ENCODE measurements at regions not wholly inside any gene's neighbourhood (a gene's known extent, or its start where the extent isn't known, plus 50 kb on each side); places are given as distances from the start of the nearest gene placed in this dataset.

GRCh38 chr5:34563931-34564709, 92.0 kb upstream of the RAI14 start:
- Histone ChIP-seq H3K4me3 (ENCODE audit: low read depth, low read length) (no peak overlapping the region), H3K36me3 (ENCODE audit: control insufficient read depth, insufficient read depth, low read length) (no peaks in the 10 kb centered on the region), H3K4me1 (ENCODE audit: control insufficient read depth, insufficient read depth, low read length) (peaks cover 8% of the 10 kb centered on the region; the same call in 1 of the 2 replicates), H3K27me3 (ENCODE audit: control insufficient read depth, insufficient read depth, low read length) (no peaks in the 10 kb centered on the region), H3K27ac (ENCODE audit: low read depth, low read length) (no peak overlapping the region), H3K9ac (ENCODE audit: low read depth, low read length) (no peak overlapping the region), H3K9me3 (ENCODE audit: control insufficient read depth, insufficient read depth, low read length) (no peaks in the 10 kb centered on the region)

DNA sequence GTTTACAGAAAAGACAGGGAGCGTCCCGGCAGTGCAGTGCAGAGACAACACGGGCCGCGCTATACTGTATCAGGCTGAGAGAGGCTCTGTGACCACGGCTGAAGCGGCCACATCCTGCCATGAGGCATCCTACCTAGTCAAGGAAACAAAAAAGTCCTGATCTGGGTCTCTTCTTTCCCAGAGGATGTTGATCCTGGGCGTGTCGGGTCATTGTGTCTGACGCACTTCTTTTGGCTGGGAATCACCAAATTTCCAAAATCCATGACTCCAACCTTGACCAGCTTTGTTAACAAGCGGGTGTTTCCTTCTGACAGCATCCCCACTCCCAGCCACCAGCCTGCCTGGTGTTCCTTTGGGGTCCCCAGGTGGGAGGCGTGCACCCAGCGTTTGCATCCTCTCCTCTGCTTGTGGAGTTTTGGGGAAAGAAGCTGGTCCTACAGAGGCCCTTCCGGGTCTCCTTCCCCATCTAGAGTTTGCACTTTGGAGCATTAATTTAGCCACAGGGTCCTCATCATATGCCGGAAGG, 91.4 kb upstream of the RAI14 start:
- Histone ChIP-seq H3K4me3 (ENCODE audit: low read depth, low read length) (no peak overlapping the region), H3K36me3 (ENCODE audit: control insufficient read depth, insufficient read depth, low read length) (no peaks in the 10 kb centered on the region), H3K27ac (ENCODE audit: low read depth, low read length) (no peak overlapping the region), H3K9me3 (ENCODE audit: control insufficient read depth, insufficient read depth, low read length) (no peaks in the 10 kb centered on the region), H3K4me1 (ENCODE audit: control insufficient read depth, insufficient read depth, low read length) (peaks cover 8% of the 10 kb centered on the region; the same call in 1 of the 2 replicates), H3K27me3 (ENCODE audit: control insufficient read depth, insufficient read depth, low read length) (no peaks in the 10 kb centered on the region), H3K9ac (ENCODE audit: low read depth, low read length) (no peak overlapping the region)

GRCh38 chr5:34570143-34570542, 86.0 kb upstream of the RAI14 start:
- Histone ChIP-seq H3K27me3 (ENCODE audit: control insufficient read depth, insufficient read depth, low read length) (no peaks in the 10 kb centered on the region), H3K36me3 (ENCODE audit: control insufficient read depth, insufficient read depth, low read length) (no peaks in the 10 kb centered on the region), H3K9me3 (ENCODE audit: control insufficient read depth, insufficient read depth, low read length) (no peaks in the 10 kb centered on the region), H3K9ac (ENCODE audit: low read depth, low read length) (no peak overlapping the region), H3K4me3 (ENCODE audit: low read depth, low read length) (no peak overlapping the region), H3K27ac (ENCODE audit: low read depth, low read length) (no peak overlapping the region), H3K4me1 (ENCODE audit: control insufficient read depth, insufficient read depth, low read length) (no peaks in the 10 kb centered on the region)

DNA sequence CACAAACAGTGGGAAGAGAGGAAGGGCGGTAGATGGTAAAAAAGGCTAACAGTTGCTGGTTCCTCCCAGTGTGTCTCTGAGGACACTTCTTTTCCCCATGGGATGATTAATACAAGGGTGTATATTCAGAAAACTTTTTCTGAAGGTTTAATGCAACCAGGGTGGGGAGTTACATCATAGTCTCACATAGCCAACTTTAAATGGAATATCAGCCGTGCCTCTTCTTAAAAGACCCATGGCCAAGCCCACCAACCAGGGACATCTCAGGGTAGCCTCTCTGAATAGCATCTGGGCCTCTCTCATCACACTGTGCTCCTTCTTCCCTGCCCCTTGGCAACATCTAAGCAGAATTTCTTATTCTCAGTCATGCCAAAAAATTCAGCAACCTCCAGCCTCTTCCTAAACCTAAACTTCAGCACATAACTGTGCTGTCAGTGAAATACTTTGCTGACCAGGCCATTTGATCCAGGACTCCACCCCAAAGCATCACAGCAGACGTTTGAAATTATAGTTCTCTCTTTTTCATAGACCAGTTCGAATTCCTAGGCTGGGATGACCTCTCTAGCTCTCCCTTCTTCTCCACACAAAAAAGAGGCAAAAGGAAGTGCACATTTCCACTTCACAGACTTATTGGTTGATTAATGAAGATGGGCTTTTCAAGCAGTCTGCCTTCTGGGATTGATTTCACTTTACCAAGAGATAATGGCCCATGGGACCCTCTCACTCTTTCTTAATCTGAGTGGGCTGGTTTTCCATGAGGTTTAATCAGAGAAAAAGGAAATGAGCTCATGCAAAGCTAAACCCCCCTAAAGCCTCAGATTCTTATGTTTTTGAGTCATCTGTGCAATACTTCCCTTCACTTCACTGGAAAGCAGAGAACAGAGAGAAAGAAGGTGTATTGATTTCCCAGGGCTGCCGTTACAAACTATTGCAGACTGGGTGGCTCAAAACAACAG, 85.1 kb upstream of the RAI14 start:
- Histone ChIP-seq H3K36me3 (ENCODE audit: control insufficient read depth, insufficient read depth, low read length) (no peaks in the 10 kb centered on the region), H3K4me3 (ENCODE audit: low read depth, low read length) (no peak overlapping the region), H3K27me3 (ENCODE audit: control insufficient read depth, insufficient read depth, low read length) (no peaks in the 10 kb centered on the region), H3K9me3 (ENCODE audit: control insufficient read depth, insufficient read depth, low read length) (no peaks in the 10 kb centered on the region), H3K4me1 (ENCODE audit: control insufficient read depth, insufficient read depth, low read length) (no peaks in the 10 kb centered on the region), H3K27ac (ENCODE audit: low read depth, low read length) (no peak overlapping the region), H3K9ac (ENCODE audit: low read depth, low read length) (no peak overlapping the region)

- H3K27ac ChIP-seq (ENCODE audit: low read depth, low read length): no peak overlapping the region
- no peaks in the 10 kb centered on the region for H3K27me3 ChIP-seq (ENCODE audit: control insufficient read depth, insufficient read depth, low read length)
- no peak overlapping the region for H3K4me3 ChIP-seq (ENCODE audit: low read depth, low read length)
- H3K4me1 ChIP-seq (ENCODE audit: control insufficient read depth, insufficient read depth, low read length): no peaks in the 10 kb centered on the region
- no peaks in the 10 kb centered on the region for H3K9me3 ChIP-seq (ENCODE audit: control insufficient read depth, insufficient read depth, low read length)
- no peaks in the 10 kb centered on the region for H3K36me3 ChIP-seq (ENCODE audit: control insufficient read depth, insufficient read depth, low read length)
- no peak overlapping the region for H3K9ac ChIP-seq (ENCODE audit: low read depth, low read length)
Measured at GRCh38 chr5:34571677-34572041, 84.5 kb upstream of the RAI14 start.

DNA sequence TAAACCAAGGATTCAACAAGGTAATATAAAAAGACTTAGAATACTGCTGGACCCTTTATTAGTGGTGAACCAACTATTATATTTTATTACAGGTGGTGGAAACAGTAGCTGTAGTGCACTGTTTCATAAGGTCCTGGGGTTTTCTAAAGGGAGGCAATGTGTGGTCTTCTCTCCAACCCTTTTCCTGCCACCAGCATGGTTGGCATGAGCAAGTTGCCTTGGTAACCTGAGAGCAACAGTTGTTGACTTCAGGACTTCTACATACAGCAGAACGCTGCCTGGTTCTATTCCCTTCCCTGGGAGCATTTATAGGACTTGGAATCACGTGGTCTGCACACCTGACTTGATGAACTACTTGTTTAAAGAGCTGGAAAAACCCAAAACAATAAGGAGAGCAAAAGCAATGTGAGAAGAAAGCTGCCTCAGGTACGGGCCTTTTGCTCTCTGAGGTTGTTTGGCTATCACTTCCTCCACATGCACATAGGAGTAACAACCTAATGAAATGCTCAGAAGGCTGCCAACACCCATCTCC, 81.1 kb upstream of the RAI14 start:
- Histone ChIP-seq H3K4me1 (ENCODE audit: control insufficient read depth, insufficient read depth, low read length) (no peaks in the 10 kb centered on the region), H3K27me3 (ENCODE audit: control insufficient read depth, insufficient read depth, low read length) (no peaks in the 10 kb centered on the region), H3K9ac (ENCODE audit: low read depth, low read length) (no peak overlapping the region), H3K27ac (ENCODE audit: low read depth, low read length) (no peak overlapping the region), H3K9me3 (ENCODE audit: control insufficient read depth, insufficient read depth, low read length) (no peaks in the 10 kb centered on the region; the same call in 1 of the 2 replicates), H3K4me3 (ENCODE audit: low read depth, low read length) (no peak overlapping the region), H3K36me3 (ENCODE audit: control insufficient read depth, insufficient read depth, low read length) (no peaks in the 10 kb centered on the region)

DNA sequence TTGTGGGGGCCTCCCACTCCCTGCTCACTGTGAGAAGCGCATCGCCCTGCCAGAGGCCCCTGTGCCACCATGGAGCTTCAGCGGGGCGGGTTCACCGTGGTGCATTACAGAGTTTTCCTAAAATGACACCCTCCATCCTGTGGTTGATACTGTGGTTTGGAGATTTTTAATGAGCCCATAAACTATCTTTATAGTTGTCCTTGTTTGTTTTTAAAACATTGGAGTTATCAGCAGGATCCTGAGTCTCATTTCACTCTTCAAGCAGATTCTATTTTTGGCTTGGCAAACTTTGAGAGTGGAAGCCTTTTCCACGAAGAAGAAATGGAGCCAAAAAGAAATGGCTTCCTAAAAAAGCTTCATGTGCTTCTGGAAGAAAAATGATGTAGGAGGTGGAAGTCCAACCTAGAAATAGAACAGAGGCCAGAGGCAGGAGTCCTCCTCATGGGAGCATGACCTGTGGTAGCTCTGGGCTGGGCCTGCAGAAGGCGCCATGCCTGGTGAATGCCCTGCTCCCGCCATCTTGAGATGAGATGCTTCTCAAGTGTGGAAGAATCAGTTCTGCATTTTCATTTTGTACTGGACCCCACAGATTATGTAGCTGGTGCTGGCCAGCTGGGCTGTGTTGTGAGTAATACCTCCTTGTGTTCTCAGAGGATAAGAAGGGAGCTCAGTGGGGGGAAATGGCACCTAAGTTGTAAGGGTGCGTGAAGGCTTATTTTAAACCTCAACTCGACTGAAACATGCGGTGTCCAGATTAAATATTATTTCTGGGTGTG, 79.0 kb upstream of the RAI14 start:
- Histone ChIP-seq H3K9me3 (ENCODE audit: control insufficient read depth, insufficient read depth, low read length) (no peaks in the 10 kb centered on the region; the same call in 1 of the 2 replicates), H3K4me3 (ENCODE audit: low read depth, low read length) (no peak overlapping the region), H3K9ac (ENCODE audit: low read depth, low read length) (no peak overlapping the region), H3K27me3 (ENCODE audit: control insufficient read depth, insufficient read depth, low read length) (no peaks in the 10 kb centered on the region), H3K36me3 (ENCODE audit: control insufficient read depth, insufficient read depth, low read length) (no peaks in the 10 kb centered on the region), H3K27ac (ENCODE audit: low read depth, low read length) (no peak overlapping the region), H3K4me1 (ENCODE audit: control insufficient read depth, insufficient read depth, low read length) (0 out of 2 replicates have a peak, but pooled peaks cover 2% of the 10 kb centered on the region)

- Histone ChIP-seq H3K36me3 (ENCODE audit: control insufficient read depth, insufficient read depth, low read length) (no peaks in the 10 kb centered on the region), H3K4me1 (ENCODE audit: control insufficient read depth, insufficient read depth, low read length) (0 out of 2 replicates have a peak, but pooled peaks cover 2% of the 10 kb centered on the region), H3K9ac (ENCODE audit: low read depth, low read length) (no peak overlapping the region), H3K9me3 (ENCODE audit: control insufficient read depth, insufficient read depth, low read length) (no peaks in the 10 kb centered on the region; the same call in 1 of the 2 replicates), H3K27me3 (ENCODE audit: control insufficient read depth, insufficient read depth, low read length) (no peaks in the 10 kb centered on the region), H3K4me3 (ENCODE audit: low read depth, low read length) (no peak overlapping the region), H3K27ac (ENCODE audit: low read depth, low read length) (no peak overlapping the region)
Measured at GRCh38 chr5:34578962-34579361, 77.2 kb upstream of the RAI14 start.

DNA sequence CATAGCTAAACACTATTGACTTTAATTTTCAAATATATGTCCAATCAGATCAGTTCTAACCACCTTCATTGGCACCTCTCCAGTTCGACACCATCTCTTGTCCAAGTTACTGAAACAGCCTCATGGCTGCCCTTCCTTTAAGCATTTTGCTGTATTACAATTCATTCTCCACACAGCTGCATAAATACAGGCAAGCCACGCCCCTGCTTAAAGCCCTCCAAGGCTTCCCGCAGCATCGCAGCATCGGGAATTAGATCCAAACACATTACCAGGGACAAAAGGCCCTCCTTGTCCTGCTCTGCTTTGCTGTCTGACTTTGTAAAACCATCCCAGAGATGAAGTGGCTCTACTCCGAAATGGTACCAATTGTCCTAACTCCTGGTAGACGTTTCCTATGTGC, 75.1 kb upstream of the RAI14 start:
- H3K9me3 ChIP-seq (ENCODE audit: control insufficient read depth, insufficient read depth, low read length): no peaks in the 10 kb centered on the region; the same call in 1 of the 2 replicates
- 0 out of 2 replicates have a peak, but pooled peaks cover 2% of the 10 kb centered on the region for H3K4me1 ChIP-seq (ENCODE audit: control insufficient read depth, insufficient read depth, low read length)
- no peak overlapping the region for H3K9ac ChIP-seq (ENCODE audit: low read depth, low read length)
- H3K36me3 ChIP-seq (ENCODE audit: control insufficient read depth, insufficient read depth, low read length): no peaks in the 10 kb centered on the region
- no peak overlapping the region for H3K4me3 ChIP-seq (ENCODE audit: low read depth, low read length)
- H3K27me3 ChIP-seq (ENCODE audit: control insufficient read depth, insufficient read depth, low read length): no peaks in the 10 kb centered on the region
- H3K27ac ChIP-seq (ENCODE audit: low read depth, low read length): no peak overlapping the region

DNA sequence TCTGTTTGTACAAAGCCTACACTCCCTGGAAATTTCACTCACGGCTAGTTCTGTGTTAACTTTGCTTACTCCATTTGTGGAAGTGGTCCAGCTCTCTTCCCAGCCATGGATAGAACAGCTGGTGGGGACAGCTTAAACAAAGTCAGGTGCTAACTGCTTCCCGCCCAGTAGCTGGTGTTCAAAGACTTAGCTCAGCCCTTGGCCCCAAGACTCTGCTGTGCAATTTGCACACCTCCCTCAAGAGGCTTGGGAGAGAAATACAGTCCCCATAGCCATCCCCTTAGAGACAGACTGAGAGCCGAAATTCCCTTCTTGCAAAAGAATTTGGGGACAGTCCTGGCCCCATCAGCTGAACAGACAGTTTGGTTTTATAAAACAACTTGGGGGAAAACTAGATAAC, 73.8 kb upstream of the RAI14 start:
- H3K9ac ChIP-seq (ENCODE audit: low read depth, low read length): no peak overlapping the region
- H3K27ac ChIP-seq (ENCODE audit: low read depth, low read length): no peak overlapping the region
- H3K9me3 ChIP-seq (ENCODE audit: control insufficient read depth, insufficient read depth, low read length): no peaks in the 10 kb centered on the region; the same call in 1 of the 2 replicates
- no peaks in the 10 kb centered on the region for H3K27me3 ChIP-seq (ENCODE audit: control insufficient read depth, insufficient read depth, low read length)
- H3K36me3 ChIP-seq (ENCODE audit: control insufficient read depth, insufficient read depth, low read length): no peaks in the 10 kb centered on the region
- H3K4me1 ChIP-seq (ENCODE audit: control insufficient read depth, insufficient read depth, low read length): peaks cover 7% of the 10 kb centered on the region
- no peak overlapping the region for H3K4me3 ChIP-seq (ENCODE audit: low read depth, low read length)
